Keratinocyte (primary cell): ENCODE measurements at regions not wholly inside any gene's neighbourhood (a gene's known extent, or its start where the extent isn't known, plus 50 kb on each side); places are given as distances from the start of the nearest gene placed in this dataset.

Experiments used
- DNase-seq: peaks from one replicate; pipeline ENCODE4 v3.0.0-alpha.2; 2011; ENCODE audit warnings: low read depth, missing footprints, low spot score
- FAIRE-seq: peaks from 2 replicates; lab custom pipeline; 2011; peaks lifted over from hg19 to GRCh38; lab: Jason Lieb, UNC
- H2AFZ ChIP-seq: 2 replicates; pipeline ENCODE4 v1.6.0; 2012; ENCODE audit warnings: low read length, control low read depth, inconsistent platforms; ENCODE audit not compliant: control insufficient read depth
- H3K27ac ChIP-seq: 2 replicates; pipeline ENCODE4 v1.5.1; 2011; ENCODE audit warnings: low read length; ENCODE audit not compliant: control insufficient read depth, insufficient read depth
- H3K27me3 ChIP-seq: 3 replicates; pipeline ENCODE4 v1.6.0; 2011; ENCODE audit warnings: low read length; ENCODE audit not compliant: control insufficient read depth, insufficient read depth; ENCODE audit errors: extremely low read depth
- H3K36me3 ChIP-seq, 2 experiments: 2 replicates in 1 of 2; 3 replicates in 1 of 2; pipeline ENCODE4 v1.5.1; 2011; ENCODE audit warnings: low read length in 2 of 2, mild to moderate bottlenecking in 1 of 2; ENCODE audit not compliant: control insufficient read depth in 2 of 2, insufficient read depth in 2 of 2; ENCODE audit errors: extremely low read depth in 1 of 2
- H3K4me1 ChIP-seq: 3 replicates; pipeline ENCODE4 v1.5.1; 2011; ENCODE audit warnings: low read length; ENCODE audit not compliant: control insufficient read depth, insufficient read depth; ENCODE audit errors: extremely low read depth
- H3K4me2 ChIP-seq: 3 replicates; pipeline ENCODE4 v1.6.0; 2011; ENCODE audit warnings: low read depth, low read length; ENCODE audit not compliant: control insufficient read depth, insufficient read depth; ENCODE audit errors: extremely low read depth
- H3K4me3 ChIP-seq, 3 experiments: fragments of 200-600 bp in 1 of 3; sonication (generic) in 1 of 3; 2 replicates in 2 of 3; 3 replicates in 1 of 3; pipeline ENCODE4 v1.5.1; 2011 to 2016; ENCODE audit warnings: low read length in 3 of 3, mild to moderate bottlenecking in 3 of 3, control low read depth in 2 of 3, inconsistent platforms in 1 of 3, low read depth in 1 of 3, mixed read lengths in 1 of 3, mixed run types in 1 of 3, moderate library complexity in 1 of 3; ENCODE audit not compliant: control insufficient read depth in 2 of 3, insufficient read depth in 2 of 3; ENCODE audit errors: extremely low read depth in 1 of 3
- H3K79me2 ChIP-seq: 2 replicates; pipeline ENCODE4 v1.6.0; 2012; ENCODE audit warnings: low read length; ENCODE audit not compliant: control insufficient read depth, insufficient read depth
- H3K9ac ChIP-seq: 3 replicates; pipeline ENCODE4 v1.6.0; 2011; ENCODE audit warnings: low read length; ENCODE audit not compliant: control insufficient read depth, insufficient read depth; ENCODE audit errors: extremely low read depth
- H3K9me1 ChIP-seq: 3 replicates; pipeline ENCODE4 v1.6.0; 2011; ENCODE audit warnings: low read length; ENCODE audit not compliant: control insufficient read depth, insufficient read depth; ENCODE audit errors: extremely low read depth
- H3K9me3 ChIP-seq: 2 replicates; pipeline ENCODE4 v1.5.1; 2012; ENCODE audit warnings: low read depth, low read length; ENCODE audit not compliant: control insufficient read depth
- H4K20me1 ChIP-seq: 3 replicates; pipeline ENCODE4 v1.6.0; 2011; ENCODE audit warnings: low read length; ENCODE audit not compliant: control insufficient read depth, insufficient read depth; ENCODE audit errors: extremely low read depth
- EZH2 ChIP-seq: IDR thresholded peaks from one replicate; pipeline ENCODE4 v1.6.1; 2012; ENCODE audit warnings: inconsistent platforms, mild to moderate bottlenecking, low read length, moderate library complexity
- dilution Hi-C: fragments of 300-500 bp; cut with MboI; formaldehyde crosslinking; loops from one replicate; pipeline ENCODE4 v1.7.0; 2020; ENCODE audit warnings: low sequenced_read_pairs; ENCODE audit not compliant: extremely low pct_ligation_motif_present
- TF ChIP-seq, protein P1 (sequence below), 3 experiments: IDR thresholded peaks in 1 of 3; conservative IDR thresholded peaks in 1 of 3; optimal IDR thresholded peaks in 1 of 3; 2 replicates in 2 of 3; 3 replicates in 1 of 3; pipeline versions ENCODE3 to v1.5.1; 2011; ENCODE audit warnings: low read length in 3 of 3, mild to moderate bottlenecking in 3 of 3, moderate library complexity in 2 of 3, control low read depth in 1 of 3, inconsistent platforms in 1 of 3; ENCODE audit not compliant: insufficient read depth in 2 of 3; ENCODE audit errors: extremely low read depth in 1 of 3

DNA sequence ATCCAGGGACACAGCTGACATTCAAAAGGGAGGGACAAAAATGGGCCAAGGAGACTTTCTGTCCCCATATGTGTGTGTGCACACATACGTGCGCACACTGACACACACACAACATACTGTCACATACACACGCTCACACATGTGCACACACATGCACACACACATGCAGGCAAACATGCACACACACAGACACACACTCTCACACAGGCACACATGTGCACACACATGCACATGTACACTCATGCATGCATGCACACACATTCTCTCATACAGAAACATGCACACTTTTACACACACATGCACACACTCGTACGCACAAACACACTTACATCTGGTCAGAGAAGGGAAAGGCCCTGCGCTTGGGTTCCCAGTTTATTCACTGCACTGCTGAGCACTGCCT, 155.1 kb upstream of the MKI67 start:
- dilution Hi-C loops, result no loop called here
- H3K4me2 ChIP-seq, result no peak overlapping the region
- no peak for FAIRE-seq

DNA sequence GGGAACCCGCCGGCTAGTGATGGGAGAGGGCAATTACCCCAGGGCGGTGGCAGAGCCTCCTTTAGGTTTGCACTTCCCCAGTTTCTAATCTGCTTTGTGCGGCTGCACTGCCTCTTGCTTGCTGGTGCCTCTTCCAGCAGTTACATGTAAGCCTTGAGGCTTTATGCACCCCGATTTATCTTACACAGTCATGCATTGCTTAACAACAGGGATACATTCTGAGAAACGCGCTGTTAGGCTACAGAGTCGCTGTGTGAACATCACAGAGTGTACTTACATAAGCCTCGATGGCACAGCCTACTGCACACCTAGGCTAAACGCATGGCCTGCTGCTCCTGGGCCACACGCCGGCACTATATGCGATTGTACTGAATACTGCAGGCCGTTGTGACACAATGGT, 155.6 kb upstream of the MKI67 start:
- Histone ChIP-seq H3K4me1 (peaks cover 2% of the 10 kb centered on the region), H3K9ac (no peak overlapping the region), H4K20me1 (no peaks in the 10 kb centered on the region), H3K79me2 (no peaks in the 10 kb centered on the region), H3K4me2 (no peak overlapping the region), H3K36me3 (no peaks in the 10 kb centered on the region), H3K4me3 (no peak overlapping the region), H3K27me3 (peaks cover 15% of the 10 kb centered on the region), H3K27ac (no peak overlapping the region), H3K9me1 (no peaks in the 10 kb centered on the region), H3K9me3 (no peaks in the 10 kb centered on the region), H2AFZ (no peak overlapping the region)
- no peak for FAIRE-seq
- no peak for DNase-seq
- dilution Hi-C loops, result no loop called here
- TF ChIP-seq EZH2, result no peak
- TF ChIP-seq, protein P1, sequence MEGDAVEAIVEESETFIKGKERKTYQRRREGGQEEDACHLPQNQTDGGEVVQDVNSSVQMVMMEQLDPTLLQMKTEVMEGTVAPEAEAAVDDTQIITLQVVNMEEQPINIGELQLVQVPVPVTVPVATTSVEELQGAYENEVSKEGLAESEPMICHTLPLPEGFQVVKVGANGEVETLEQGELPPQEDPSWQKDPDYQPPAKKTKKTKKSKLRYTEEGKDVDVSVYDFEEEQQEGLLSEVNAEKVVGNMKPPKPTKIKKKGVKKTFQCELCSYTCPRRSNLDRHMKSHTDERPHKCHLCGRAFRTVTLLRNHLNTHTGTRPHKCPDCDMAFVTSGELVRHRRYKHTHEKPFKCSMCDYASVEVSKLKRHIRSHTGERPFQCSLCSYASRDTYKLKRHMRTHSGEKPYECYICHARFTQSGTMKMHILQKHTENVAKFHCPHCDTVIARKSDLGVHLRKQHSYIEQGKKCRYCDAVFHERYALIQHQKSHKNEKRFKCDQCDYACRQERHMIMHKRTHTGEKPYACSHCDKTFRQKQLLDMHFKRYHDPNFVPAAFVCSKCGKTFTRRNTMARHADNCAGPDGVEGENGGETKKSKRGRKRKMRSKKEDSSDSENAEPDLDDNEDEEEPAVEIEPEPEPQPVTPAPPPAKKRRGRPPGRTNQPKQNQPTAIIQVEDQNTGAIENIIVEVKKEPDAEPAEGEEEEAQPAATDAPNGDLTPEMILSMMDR (optimal IDR thresholded peaks at IDR 0.05 in 1 of 3, IDR thresholded peaks at IDR 0.05 in 1 of 3, conservative IDR thresholded peaks at IDR 0.05 in 1 of 3; ENCODE audit: extremely low read depth in 1 of 3, insufficient read depth in 2 of 3, low read length in 3 of 3), result no peak

More for the DNA sequence above, 155.1 kb upstream of the MKI67 start:
- Histone ChIP-seq H3K9me3 (no peaks in the 10 kb centered on the region), H3K27ac (no peak overlapping the region), H3K36me3 (no peaks in the 10 kb centered on the region), H4K20me1 (no peaks in the 10 kb centered on the region), H3K4me3 (no peak overlapping the region), H3K27me3 (peaks cover 11% of the 10 kb centered on the region), H3K9ac (no peak overlapping the region), H2AFZ (no peak overlapping the region), H3K79me2 (no peaks in the 10 kb centered on the region), H3K9me1 (no peaks in the 10 kb centered on the region), H3K4me1 (peaks cover 4% of the 10 kb centered on the region)
- no peak for TF ChIP-seq EZH2
- TF ChIP-seq, protein P1 (optimal IDR thresholded peaks at IDR 0.05 in 1 of 3, IDR thresholded peaks at IDR 0.05 in 1 of 3, conservative IDR thresholded peaks at IDR 0.05 in 1 of 3; ENCODE audit: extremely low read depth in 1 of 3, insufficient read depth in 2 of 3, low read length in 3 of 3), result no peak
- DNase-seq, result no peak
